SJCRH30 (cell line): ENCODE measurements at regions not wholly inside any gene's neighbourhood (a gene's known extent, or its start where the extent isn't known, plus 50 kb on each side); places are given as distances from the start of the nearest gene placed in this dataset.
"Not testable (repeated sequence)": the region's sequence is repeated elsewhere in the genome, so short reads cannot be mapped to it uniquely, and the experiment has no call there.

Experiments used
- DNase-seq, 2 experiments: peaks; one replicate each; pipeline ENCODE4 v3.0.0-alpha.2; 2015 to 2020
- H3K27ac ChIP-seq: fragments of 250-450 bp; sonication (Bioruptor Pico); 2 replicates; pipeline ENCODE4 v1.5.1; 2020; ENCODE audit warnings: mild to moderate bottlenecking, moderate library complexity
- H3K27me3 ChIP-seq: fragments of 250-450 bp; sonication (Bioruptor Pico); 2 replicates; pipeline ENCODE4 v1.5.1; 2020; ENCODE audit warnings: mild to moderate bottlenecking, moderate library complexity
- H3K36me3 ChIP-seq: fragments of 250-450 bp; sonication (Bioruptor Pico); 2 replicates; pipeline ENCODE4 v1.5.1; 2020; ENCODE audit warnings: mild to moderate bottlenecking, moderate library complexity
- H3K4me1 ChIP-seq: fragments of 250-450 bp; sonication (Bioruptor Pico); 2 replicates; pipeline ENCODE4 v1.5.1; 2020; ENCODE audit warnings: mild to moderate bottlenecking, moderate library complexity
- H3K4me3 ChIP-seq: fragments of 250-450 bp; sonication (Bioruptor Pico); 2 replicates; pipeline ENCODE4 v1.5.1; 2020; ENCODE audit warnings: mild to moderate bottlenecking, moderate library complexity
- H3K9me3 ChIP-seq: fragments of 250-450 bp; sonication (Bioruptor Pico); replicated peaks from 2 replicates; pipeline ENCODE4 v1.5.1; 2020; ENCODE audit warnings: mild to moderate bottlenecking, moderate library complexity

GRCh38 chr11:112532506-112532905 is 271.8 kb upstream of the PLET1 start:
- no peaks in the 10 kb centered on the region for H3K27me3 ChIP-seq
- no peaks in the 10 kb centered on the region for H3K36me3 ChIP-seq
- no peak for DNase-seq
- no peaks in the 10 kb centered on the region for H3K4me1 ChIP-seq
- H3K27ac ChIP-seq: no peak overlapping the region
- H3K9me3 ChIP-seq: no peaks in the 10 kb centered on the region
- H3K4me3 ChIP-seq: no peak overlapping the region

GRCh38 chr11:112533682-112534081 is 273.0 kb upstream of the PLET1 start:
- no peak overlapping the region for H3K4me3 ChIP-seq
- no peaks in the 10 kb centered on the region for H3K27me3 ChIP-seq
- H3K36me3 ChIP-seq: no peaks in the 10 kb centered on the region
- H3K4me1 ChIP-seq: no peaks in the 10 kb centered on the region; the same call in 1 of the 2 replicates
- DNase-seq: no peak
- no peaks in the 10 kb centered on the region for H3K9me3 ChIP-seq
- no peak overlapping the region for H3K27ac ChIP-seq

GRCh38 chr11:112534208-112534607 is 273.5 kb upstream of the PLET1 start:
- no peaks in the 10 kb centered on the region for H3K36me3 ChIP-seq
- DNase-seq: no peak
- H3K27ac ChIP-seq: no peak overlapping the region
- peaks cover 5% of the 10 kb centered on the region for H3K4me1 ChIP-seq
- no peaks in the 10 kb centered on the region for H3K9me3 ChIP-seq
- no peaks in the 10 kb centered on the region for H3K27me3 ChIP-seq
- H3K4me3 ChIP-seq: no peak overlapping the region

GRCh38 chr11:112537026-112537425 is 276.4 kb upstream of the PLET1 start:
- Histone ChIP-seq H3K36me3 (no peaks in the 10 kb centered on the region), H3K4me3 (no peak overlapping the region), H3K27ac (no peak overlapping the region), H3K27me3 (no peaks in the 10 kb centered on the region), H3K4me1 (peaks cover 19% of the 10 kb centered on the region), H3K9me3 (no peaks in the 10 kb centered on the region)
- DNase-seq: no peak

- no peaks in the 10 kb centered on the region for H3K36me3 ChIP-seq
- H3K9me3 ChIP-seq: no peaks in the 10 kb centered on the region
- no peaks in the 10 kb centered on the region for H3K27me3 ChIP-seq
- DNase-seq: no peak
- H3K27ac ChIP-seq: no peak overlapping the region
- H3K4me3 ChIP-seq: no peak overlapping the region
- peaks cover 19% of the 10 kb centered on the region for H3K4me1 ChIP-seq
Observed at GRCh38 chr11:112537846-112538330, 277.2 kb upstream of the PLET1 start.

- DNase-seq: no peak
- H3K27me3 ChIP-seq: no peaks in the 10 kb centered on the region
- peaks cover 19% of the 10 kb centered on the region for H3K4me1 ChIP-seq
- H3K4me3 ChIP-seq: no peak overlapping the region
- no peaks in the 10 kb centered on the region for H3K9me3 ChIP-seq
- H3K27ac ChIP-seq: no peak overlapping the region
- no peaks in the 10 kb centered on the region for H3K36me3 ChIP-seq
Observed at GRCh38 chr11:112538534-112539280, 278.0 kb upstream of the PLET1 start.

GRCh38 chr11:112539281-112539555 is 278.6 kb upstream of the PLET1 start:
- DNase-seq: peak in 1 of 2 experiments; percentile 57
- not testable (repeated sequence) for H3K27me3 ChIP-seq, H3K36me3 ChIP-seq, H3K4me3 ChIP-seq, H3K9me3 ChIP-seq, H3K27ac ChIP-seq
- peaks cover 19% of the 10 kb centered on the region for H3K4me1 ChIP-seq

- peak overlapping the region; percentile 7; the same call in 1 of the 2 replicates for H3K27ac ChIP-seq
- no peaks in the 10 kb centered on the region for H3K9me3 ChIP-seq
- H3K36me3 ChIP-seq: no peaks in the 10 kb centered on the region
- no peak for DNase-seq
- no peaks in the 10 kb centered on the region for H3K27me3 ChIP-seq
- no peak overlapping the region for H3K4me3 ChIP-seq
- H3K4me1 ChIP-seq: peaks cover 19% of the 10 kb centered on the region
Observed at GRCh38 chr11:112539741-112540140, 279.1 kb upstream of the PLET1 start.

- peak in 1 of 2 experiments; percentile 52 for DNase-seq
- Histone ChIP-seq H3K4me3 (no peak overlapping the region), H3K36me3 (no peaks in the 10 kb centered on the region), H3K4me1 (peaks cover 19% of the 10 kb centered on the region), H3K27me3 (no peaks in the 10 kb centered on the region), H3K9me3 (no peaks in the 10 kb centered on the region), H3K27ac (peak overlapping the region; percentile 7; the same call in 1 of the 2 replicates)
Observed at GRCh38 chr11:112540261-112540660, 279.6 kb upstream of the PLET1 start.

- H3K27ac ChIP-seq: no peak overlapping the region
- no peaks in the 10 kb centered on the region for H3K36me3 ChIP-seq
- no peaks in the 10 kb centered on the region for H3K9me3 ChIP-seq
- no peaks in the 10 kb centered on the region for H3K27me3 ChIP-seq
- H3K4me1 ChIP-seq: peaks cover 19% of the 10 kb centered on the region
- DNase-seq: no peak
- no peak overlapping the region for H3K4me3 ChIP-seq
Observed at GRCh38 chr11:112541140-112542046, 280.7 kb upstream of the PLET1 start.

- H3K36me3 ChIP-seq: no peaks in the 10 kb centered on the region
- peaks cover 19% of the 10 kb centered on the region for H3K4me1 ChIP-seq
- H3K27ac ChIP-seq: no peak overlapping the region
- no peak overlapping the region for H3K4me3 ChIP-seq
- H3K27me3 ChIP-seq: no peaks in the 10 kb centered on the region
- DNase-seq: no peak
- no peaks in the 10 kb centered on the region for H3K9me3 ChIP-seq
Observed at GRCh38 chr11:112542479-112542878, 281.8 kb upstream of the PLET1 start.

- H3K27ac ChIP-seq: no peak overlapping the region
- no peak for DNase-seq
- H3K36me3 ChIP-seq: no peaks in the 10 kb centered on the region
- no peaks in the 10 kb centered on the region for H3K9me3 ChIP-seq
- H3K4me1 ChIP-seq: peaks cover 19% of the 10 kb centered on the region
- no peaks in the 10 kb centered on the region for H3K27me3 ChIP-seq
- H3K4me3 ChIP-seq: no peak overlapping the region
Observed at GRCh38 chr11:112543390-112543789, 282.7 kb upstream of the PLET1 start.

- Histone ChIP-seq H3K27me3 (no peaks in the 10 kb centered on the region), H3K4me3 (no peak overlapping the region), H3K4me1 (no peaks in the 10 kb centered on the region), H3K36me3 (no peaks in the 10 kb centered on the region), H3K27ac (no peak overlapping the region), H3K9me3 (no peaks in the 10 kb centered on the region)
- DNase-seq: no peak
Observed at GRCh38 chr11:112548641-112549040, 288.0 kb upstream of the PLET1 start.

GRCh38 chr11:112553205-112553731 is 292.6 kb upstream of the PLET1 start:
- no peak for DNase-seq
- H3K4me3 ChIP-seq: no peak overlapping the region
- no peak overlapping the region for H3K27ac ChIP-seq
- no peaks in the 10 kb centered on the region for H3K9me3 ChIP-seq
- no peaks in the 10 kb centered on the region for H3K27me3 ChIP-seq
- no peaks in the 10 kb centered on the region for H3K36me3 ChIP-seq
- peaks cover 7% of the 10 kb centered on the region for H3K4me1 ChIP-seq

GRCh38 chr11:112554586-112554985 is 293.9 kb upstream of the PLET1 start:
- DNase-seq: no peak
- Histone ChIP-seq H3K27ac (no peak overlapping the region), H3K36me3 (no peaks in the 10 kb centered on the region), H3K27me3 (no peaks in the 10 kb centered on the region), H3K9me3 (no peaks in the 10 kb centered on the region), H3K4me3 (no peak overlapping the region), H3K4me1 (peaks cover 14% of the 10 kb centered on the region)
